ENCODE measurements at regions not wholly inside any gene's neighbourhood (a gene's known extent, or its start where the extent isn't known, plus 50 kb on each side); places are given as distances from the start of the nearest gene placed in this dataset.

DNA sequence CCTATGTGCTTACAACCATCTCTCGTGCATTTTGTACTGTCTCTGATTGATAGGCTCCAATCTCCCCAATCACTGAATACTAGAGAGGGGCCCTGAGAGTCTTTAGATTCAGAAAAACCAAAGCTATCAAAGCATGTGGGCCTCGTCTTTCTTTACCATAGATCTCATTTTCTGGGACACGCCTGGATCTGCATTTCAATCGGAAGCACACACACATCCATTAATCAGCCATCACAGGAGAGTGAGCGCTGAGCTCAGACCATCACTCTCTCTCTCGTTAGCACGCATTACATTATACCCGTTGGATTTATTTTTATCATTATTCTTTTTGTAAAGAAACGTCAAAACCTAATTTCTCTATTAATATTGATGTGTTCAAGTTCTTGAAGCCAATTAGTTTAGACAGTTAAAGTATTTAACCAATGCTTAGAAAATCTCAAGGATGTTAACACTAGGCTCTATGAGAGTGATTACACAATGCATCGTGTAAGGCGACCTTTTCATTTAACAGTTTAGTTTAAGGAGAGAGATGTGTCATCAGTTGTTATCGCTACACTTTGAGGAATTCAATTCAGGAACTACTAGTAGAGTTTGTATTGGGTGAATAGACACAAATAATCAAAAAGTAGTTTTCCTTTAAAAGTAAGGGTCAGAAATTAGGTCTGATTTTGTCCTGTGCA lies 650.7 kb downstream of the CDH8 start:
- no peak for DNase-seq
- Mint-ChIP-seq H3K4me3 (no peak overlapping the region), H3K27ac (no peak overlapping the region), H3K36me3 (ENCODE audit: low read depth) (no peaks in the 10 kb centered on the region), H3K4me1 (no peaks in the 10 kb centered on the region), H3K27me3 (no peaks in the 10 kb centered on the region), H3K9me3 (peaks cover 12% of the 10 kb centered on the region)
- ChIA-PET POLR2A (no interaction called here), CTCF (no interaction called here)
- no peak for ATAC-seq (ENCODE audit: low read depth)
- TF ChIP-seq, protein P1, sequence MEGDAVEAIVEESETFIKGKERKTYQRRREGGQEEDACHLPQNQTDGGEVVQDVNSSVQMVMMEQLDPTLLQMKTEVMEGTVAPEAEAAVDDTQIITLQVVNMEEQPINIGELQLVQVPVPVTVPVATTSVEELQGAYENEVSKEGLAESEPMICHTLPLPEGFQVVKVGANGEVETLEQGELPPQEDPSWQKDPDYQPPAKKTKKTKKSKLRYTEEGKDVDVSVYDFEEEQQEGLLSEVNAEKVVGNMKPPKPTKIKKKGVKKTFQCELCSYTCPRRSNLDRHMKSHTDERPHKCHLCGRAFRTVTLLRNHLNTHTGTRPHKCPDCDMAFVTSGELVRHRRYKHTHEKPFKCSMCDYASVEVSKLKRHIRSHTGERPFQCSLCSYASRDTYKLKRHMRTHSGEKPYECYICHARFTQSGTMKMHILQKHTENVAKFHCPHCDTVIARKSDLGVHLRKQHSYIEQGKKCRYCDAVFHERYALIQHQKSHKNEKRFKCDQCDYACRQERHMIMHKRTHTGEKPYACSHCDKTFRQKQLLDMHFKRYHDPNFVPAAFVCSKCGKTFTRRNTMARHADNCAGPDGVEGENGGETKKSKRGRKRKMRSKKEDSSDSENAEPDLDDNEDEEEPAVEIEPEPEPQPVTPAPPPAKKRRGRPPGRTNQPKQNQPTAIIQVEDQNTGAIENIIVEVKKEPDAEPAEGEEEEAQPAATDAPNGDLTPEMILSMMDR (IDR thresholded peaks at IDR 0.05) = no peak
- intact Hi-C loops (cut with micrococcal nuclease) = no loop called here

DNA sequence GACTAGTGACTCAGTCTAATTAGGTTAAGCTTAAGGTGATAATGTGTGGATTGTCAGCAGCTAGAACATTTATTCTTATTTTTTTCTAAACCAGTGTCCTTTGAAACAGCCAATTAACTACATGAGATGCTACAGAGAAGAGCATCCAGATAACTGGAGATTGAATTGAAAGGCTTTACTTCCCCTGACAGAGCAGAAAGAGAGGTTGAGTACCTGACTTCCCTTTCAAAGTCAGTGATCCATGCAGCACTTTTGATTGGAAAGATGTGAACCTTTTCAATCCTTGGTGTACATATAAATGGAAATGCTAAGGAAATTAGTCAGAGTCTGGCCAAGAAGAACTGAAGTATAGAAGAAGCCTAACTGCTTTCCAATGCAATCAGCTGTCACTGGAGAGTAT lies 653.8 kb downstream of the CDH8 start:
- H3K4me3 Mint-ChIP-seq = no peak overlapping the region
- intact Hi-C loops (cut with micrococcal nuclease) = no loop called here
- POLR2A ChIA-PET = no interaction called here

GRCh38 chr16:61379311-61379710 lies 656.9 kb downstream of the CDH8 start:
- Mint-ChIP-seq H3K9me3 (peaks cover 5% of the 10 kb centered on the region), H3K4me1 (no peaks in the 10 kb centered on the region), H3K27me3 (no peaks in the 10 kb centered on the region), H3K27ac (no peak overlapping the region), H3K4me3 (no peak overlapping the region), H3K36me3 (ENCODE audit: low read depth) (no peaks in the 10 kb centered on the region)
- ATAC-seq (ENCODE audit: low read depth) (no peak), DNase-seq (no peak)
- TF ChIP-seq, protein P1 (IDR thresholded peaks at IDR 0.05) = no peak
- intact Hi-C loops (cut with micrococcal nuclease) = no loop called here
- ChIA-PET POLR2A (no interaction called here), CTCF (no interaction called here)

More for the DNA sequence above, 653.8 kb downstream of the CDH8 start:
- ATAC-seq (ENCODE audit: low read depth) (no peak), DNase-seq (no peak)
- CTCF ChIA-PET = no interaction called here
- Mint-ChIP-seq H3K9me3 (peaks cover 12% of the 10 kb centered on the region), H3K27me3 (no peaks in the 10 kb centered on the region), H3K27ac (no peak overlapping the region), H3K4me1 (no peaks in the 10 kb centered on the region), H3K36me3 (ENCODE audit: low read depth) (no peaks in the 10 kb centered on the region)
- TF ChIP-seq, protein P1 (IDR thresholded peaks at IDR 0.05) = no peak

DNA sequence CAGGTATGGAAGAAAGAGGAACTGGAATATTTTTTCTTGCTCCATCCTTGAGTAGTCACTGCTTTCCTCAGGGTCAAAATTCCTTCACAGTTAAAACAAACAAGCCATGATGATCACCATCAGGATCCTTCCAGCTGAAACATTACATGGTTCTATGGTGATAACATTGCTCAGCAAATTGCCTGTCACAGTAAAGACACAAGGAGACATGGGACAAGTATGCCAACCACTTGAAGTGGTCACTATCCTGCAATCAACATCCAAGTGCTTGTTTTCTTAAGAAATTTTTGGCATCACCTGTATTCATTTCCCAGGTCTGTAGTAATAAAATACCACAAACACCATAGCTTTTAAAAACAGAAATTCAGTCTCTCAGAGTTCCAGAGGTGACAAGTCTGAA lies 662.2 kb downstream of the CDH8 start:
- Mint-ChIP-seq H3K4me1 (no peaks in the 10 kb centered on the region), H3K27ac (no peak overlapping the region), H3K27me3 (no peaks in the 10 kb centered on the region), H3K36me3 (ENCODE audit: low read depth) (no peaks in the 10 kb centered on the region), H3K4me3 (no peak overlapping the region), H3K9me3 (peaks cover 2% of the 10 kb centered on the region)
- TF ChIP-seq, protein P1 (IDR thresholded peaks at IDR 0.05) = no peak
- intact Hi-C loops (cut with micrococcal nuclease) = no loop called here
- ChIA-PET CTCF (no interaction called here), POLR2A (no interaction called here)
- DNase-seq (no peak), ATAC-seq (ENCODE audit: low read depth) (no peak)

GRCh38 chr16:61371881-61372280 lies 664.4 kb downstream of the CDH8 start:
- H3K4me1 Mint-ChIP-seq = no peaks in the 10 kb centered on the region
- no peak overlapping the region for H3K4me3 Mint-ChIP-seq
- CTCF ChIA-PET = no interaction called here

More at GRCh38 chr16:61371881-61372280, 664.4 kb downstream of the CDH8 start:
- POLR2A ChIA-PET = no interaction called here
- ATAC-seq (ENCODE audit: low read depth) = no peak
- intact Hi-C loops (cut with micrococcal nuclease) = no loop called here
- Mint-ChIP-seq H3K36me3 (ENCODE audit: low read depth) (no peaks in the 10 kb centered on the region), H3K27me3 (no peaks in the 10 kb centered on the region), H3K9me3 (peaks cover 2% of the 10 kb centered on the region), H3K27ac (no peak overlapping the region)
- TF ChIP-seq, protein P1 (IDR thresholded peaks at IDR 0.05) = no peak
- DNase-seq = no peak
